ENCODE measurements at regions not wholly inside any gene's neighbourhood (a gene's known extent, or its start where the extent isn't known, plus 50 kb on each side); places are given as distances from the start of the nearest gene placed in this dataset.
"Not testable (repeated sequence)": the region's sequence is repeated elsewhere in the genome, so short reads cannot be mapped to it uniquely, and the experiment has no call there.

DNA sequence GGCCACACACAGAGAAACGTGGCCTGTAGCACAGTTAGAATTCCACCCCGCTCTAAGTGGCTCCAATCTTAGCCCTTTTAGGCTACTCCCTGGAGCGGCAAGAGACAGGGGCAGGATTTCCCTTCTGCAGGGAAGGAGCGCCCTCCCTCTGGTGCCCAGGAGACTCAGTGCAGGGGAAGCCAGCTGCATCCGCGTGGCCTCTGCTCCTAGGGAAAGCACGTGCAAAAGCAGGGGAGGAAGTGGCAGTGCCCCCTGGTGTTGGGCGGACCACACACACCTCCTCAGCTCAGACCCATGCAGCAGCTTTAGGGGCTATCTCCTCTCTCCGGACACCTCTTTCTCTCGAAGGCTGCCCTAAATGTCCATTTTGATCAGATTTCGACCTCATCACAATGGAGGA, 50.0 kb downstream of the SPRING1 start:
- DNase-seq (ENCODE audit: insufficient read length, low spot score) (peak; percentile 29), FAIRE-seq (no peak)

- DNase-seq (ENCODE audit: insufficient read length, low spot score): no peak
- no peak for FAIRE-seq
Measured at GRCh38 chr12:116684891-116685290, 53.0 kb downstream of the SPRING1 start.

- DNase-seq (ENCODE audit: insufficient read length, low spot score) (no peak), FAIRE-seq (no peak)
Measured at GRCh38 chr12:116677202-116677661, 60.6 kb downstream of the SPRING1 start.

GRCh38 chr12:116675339-116676107, 62.3 kb downstream of the SPRING1 start:
- FAIRE-seq: no peak
- DNase-seq (ENCODE audit: insufficient read length, low spot score): no peak

- no peak for DNase-seq (ENCODE audit: insufficient read length, low spot score)
- FAIRE-seq: no peak
Measured at GRCh38 chr12:116674643-116675183, 63.2 kb downstream of the SPRING1 start.

DNA sequence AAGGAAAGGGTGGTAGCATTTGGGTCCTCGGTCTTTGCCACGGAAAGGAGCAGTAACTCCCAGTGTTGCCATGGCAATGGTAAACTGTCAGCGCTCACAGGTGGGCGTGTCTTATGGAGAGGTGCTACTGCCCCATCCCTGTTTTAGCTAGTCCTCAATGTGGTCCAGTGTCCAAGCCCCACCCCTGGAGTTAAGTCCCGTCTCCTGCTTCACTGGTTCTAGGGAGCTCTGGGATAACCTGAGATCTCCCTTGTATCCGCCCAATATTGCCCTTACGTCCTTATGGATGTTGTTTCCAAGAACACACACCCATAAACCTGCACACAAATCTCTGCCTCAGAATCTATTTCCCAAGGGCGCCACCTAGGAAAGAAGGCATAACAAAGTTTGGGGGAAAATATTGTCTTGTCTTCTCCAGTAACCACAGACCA, 64.2 kb downstream of the SPRING1 start:
- FAIRE-seq (no peak), DNase-seq (ENCODE audit: insufficient read length, low spot score) (no peak)

DNA sequence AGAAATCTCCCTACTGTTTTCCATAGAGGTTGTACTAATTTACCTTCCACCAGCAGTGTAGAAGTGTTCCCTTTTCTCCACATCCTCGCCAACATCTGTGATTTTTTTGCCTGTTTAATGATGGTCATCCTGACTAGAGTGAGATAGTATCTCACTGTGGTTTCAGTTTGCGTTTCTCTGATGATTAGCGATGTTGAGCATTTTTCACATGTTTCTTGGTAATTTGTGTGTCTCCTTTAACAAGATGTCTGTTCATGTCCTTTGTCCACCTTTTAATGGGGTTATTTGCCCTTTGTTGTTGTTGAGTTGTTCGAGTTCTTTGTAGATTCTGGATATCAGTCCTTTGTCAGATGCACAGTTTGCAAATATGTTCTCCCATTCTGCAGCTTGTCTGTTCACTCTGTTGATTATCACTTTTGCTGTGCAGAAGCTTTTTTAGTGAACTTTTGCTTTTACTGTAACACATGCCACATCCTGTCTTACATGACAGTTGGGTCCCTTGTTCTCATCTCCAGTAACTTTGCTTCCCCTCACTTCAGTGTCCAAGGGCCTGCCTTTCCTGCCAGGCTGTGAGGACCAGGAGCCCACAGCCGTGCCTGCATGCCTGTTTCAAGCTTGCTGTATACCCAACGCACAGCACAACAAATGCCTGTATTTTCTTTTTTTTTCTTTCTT, 64.9 kb downstream of the SPRING1 start:
- DNase-seq (ENCODE audit: insufficient read length, low spot score) (no peak), FAIRE-seq (peak; percentile 68)

- DNase-seq (ENCODE audit: insufficient read length, low spot score) (no peak), FAIRE-seq (no peak)
Measured at GRCh38 chr12:116672010-116672409, 65.9 kb downstream of the SPRING1 start.

- DNase-seq (ENCODE audit: insufficient read length, low spot score): no peak
- no peak for FAIRE-seq
Measured at GRCh38 chr12:116670859-116671258, 67.0 kb downstream of the SPRING1 start.

DNA sequence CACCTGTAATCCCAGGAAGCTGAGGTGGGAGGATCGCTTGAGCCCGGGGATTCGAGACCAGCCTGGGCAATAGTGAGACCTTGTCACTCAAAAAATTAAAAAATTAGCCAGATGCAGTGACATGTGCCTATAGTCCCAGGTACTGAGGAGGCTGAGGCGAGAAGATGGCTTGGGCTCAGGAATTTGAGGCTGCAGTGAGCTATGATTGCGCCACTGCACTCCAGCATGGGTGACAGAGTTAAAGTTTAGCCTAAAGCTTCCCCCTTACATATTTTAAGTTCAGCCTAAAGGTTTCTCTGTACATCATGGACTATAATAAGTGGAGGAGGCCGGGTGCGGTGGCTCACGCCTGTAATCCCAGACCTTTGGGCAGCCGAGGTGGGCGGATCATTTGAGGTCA, 70.1 kb downstream of the SPRING1 start:
- no peak for DNase-seq (ENCODE audit: insufficient read length, low spot score)
- no peak for FAIRE-seq

- not testable (repeated sequence) for DNase-seq (ENCODE audit: insufficient read length, low spot score); FAIRE-seq
Measured at GRCh38 chr12:116666829-116667228, 71.0 kb downstream of the SPRING1 start.

GRCh38 chr12:116666305-116666673, 71.6 kb downstream of the SPRING1 start:
- DNase-seq (ENCODE audit: insufficient read length, low spot score) (no peak), FAIRE-seq (no peak)

DNA sequence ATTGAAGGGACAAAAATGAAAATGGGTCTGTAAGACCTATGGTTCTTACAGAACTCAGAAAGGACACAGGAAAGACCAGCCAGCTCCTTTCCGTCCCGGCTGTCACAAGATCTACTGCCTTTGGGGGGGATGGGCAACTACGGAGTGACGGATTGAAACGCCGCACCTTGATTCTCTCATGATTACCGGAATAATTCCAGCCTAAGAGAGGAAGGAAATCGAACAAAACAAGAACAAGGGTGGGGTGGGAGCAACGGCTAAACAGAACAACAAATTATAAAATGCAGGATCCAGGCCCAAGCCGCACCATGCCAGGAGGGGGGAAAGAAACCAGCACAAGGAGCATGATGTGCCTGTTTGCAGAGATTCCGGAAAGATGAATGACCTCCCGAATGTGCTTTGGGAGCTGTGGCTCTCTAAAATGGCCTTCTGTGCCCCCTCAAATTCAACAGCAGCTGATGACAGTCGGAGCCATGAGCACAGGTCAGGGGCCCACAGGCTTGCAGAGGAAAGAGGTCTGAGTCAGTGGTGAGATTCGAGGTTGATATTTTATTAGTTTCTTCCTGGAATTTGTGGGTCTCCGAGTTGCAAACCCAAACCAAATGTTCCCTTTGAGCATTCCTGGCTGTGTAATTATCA, 72.1 kb downstream of the SPRING1 start:
- FAIRE-seq (no peak), DNase-seq (ENCODE audit: insufficient read length, low spot score) (no peak)

DNA sequence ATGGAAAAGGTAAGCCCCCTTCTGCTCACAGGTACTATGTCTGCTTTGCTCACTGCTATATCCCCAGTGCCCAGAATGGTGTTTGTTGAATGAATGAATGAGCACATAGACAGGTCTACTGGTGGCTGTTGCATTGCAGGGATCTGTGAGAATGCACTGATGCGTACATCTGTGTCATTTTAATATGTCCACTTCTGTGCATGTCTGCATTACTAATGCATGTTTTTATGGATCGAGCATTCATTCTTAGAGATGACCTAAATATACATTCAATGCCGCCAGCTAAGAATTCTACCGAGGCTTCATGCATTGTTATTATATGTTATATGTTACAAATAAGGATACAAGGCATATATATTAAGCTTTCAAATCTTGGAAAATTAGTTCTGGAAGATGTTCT, 73.8 kb downstream of the SPRING1 start:
- DNase-seq (ENCODE audit: insufficient read length, low spot score): no peak
- no peak for FAIRE-seq

DNA sequence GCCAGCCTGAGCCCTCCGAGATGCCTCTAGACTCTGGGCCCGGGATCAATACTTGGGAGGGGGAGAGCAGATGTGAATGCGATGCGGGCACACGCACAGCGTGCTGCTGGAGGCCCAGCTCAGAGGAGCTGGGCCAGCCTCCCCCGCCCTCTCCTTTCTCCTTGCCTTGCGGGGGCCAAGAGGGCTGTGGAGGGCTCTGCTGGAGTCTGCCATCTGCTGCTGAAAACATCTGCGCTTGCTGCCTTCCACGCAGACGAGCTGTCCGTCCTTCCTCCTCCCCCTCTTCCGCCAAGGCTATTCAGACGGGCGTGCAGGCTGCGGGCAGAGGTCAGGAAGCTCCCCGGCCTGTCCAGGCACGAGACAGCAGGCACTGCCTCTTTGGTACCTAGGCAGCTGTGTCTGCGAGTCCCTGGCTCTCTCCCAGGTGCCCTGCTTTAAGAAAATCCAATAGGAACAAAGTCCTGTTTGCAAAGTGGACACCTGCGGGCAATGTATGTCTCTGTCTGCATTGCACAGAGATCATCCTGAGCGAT, 75.2 kb downstream of the SPRING1 start:
- DNase-seq (ENCODE audit: insufficient read length, low spot score) (no peak), FAIRE-seq (no peak)

GRCh38 chr12:116661341-116661740, 76.5 kb downstream of the SPRING1 start:
- DNase-seq (ENCODE audit: insufficient read length, low spot score) (no peak), FAIRE-seq (no peak)

GRCh38 chr12:116660740-116661139, 77.1 kb downstream of the SPRING1 start:
- FAIRE-seq; DNase-seq (ENCODE audit: insufficient read length, low spot score): not testable (repeated sequence)

- DNase-seq (ENCODE audit: insufficient read length, low spot score) (no peak), FAIRE-seq (no peak)
Measured at GRCh38 chr12:116659771-116660481, 77.9 kb downstream of the SPRING1 start.

DNA sequence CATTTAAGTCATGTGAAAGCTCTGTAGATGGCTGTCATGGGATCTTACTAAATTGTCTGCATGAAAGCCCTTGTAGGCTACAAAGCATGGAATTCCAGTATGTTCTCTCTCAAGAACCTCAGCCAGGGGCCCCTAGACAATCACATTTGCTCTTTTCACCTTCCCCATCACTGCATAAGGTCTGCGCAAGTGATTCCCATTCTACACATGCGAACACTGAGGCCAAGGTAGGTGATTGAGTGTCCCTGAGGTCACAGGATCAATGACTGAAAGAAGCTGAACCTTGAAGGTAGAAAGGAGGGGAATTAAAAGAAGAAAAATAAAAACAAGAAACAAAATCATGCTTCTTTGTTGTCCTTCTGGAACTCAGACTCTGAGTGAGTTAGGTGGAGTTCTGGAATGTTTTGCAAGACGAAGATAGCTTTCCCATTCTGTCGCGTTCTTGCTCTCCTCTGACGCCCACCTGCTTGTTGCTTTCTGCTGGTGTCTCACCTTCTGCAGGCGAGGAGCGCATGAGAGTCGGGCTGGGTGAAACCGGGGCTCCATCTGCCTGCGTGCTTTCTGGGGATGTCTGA, 79.9 kb downstream of the SPRING1 start:
- FAIRE-seq: no peak
- no peak for DNase-seq (ENCODE audit: insufficient read length, low spot score)

DNA sequence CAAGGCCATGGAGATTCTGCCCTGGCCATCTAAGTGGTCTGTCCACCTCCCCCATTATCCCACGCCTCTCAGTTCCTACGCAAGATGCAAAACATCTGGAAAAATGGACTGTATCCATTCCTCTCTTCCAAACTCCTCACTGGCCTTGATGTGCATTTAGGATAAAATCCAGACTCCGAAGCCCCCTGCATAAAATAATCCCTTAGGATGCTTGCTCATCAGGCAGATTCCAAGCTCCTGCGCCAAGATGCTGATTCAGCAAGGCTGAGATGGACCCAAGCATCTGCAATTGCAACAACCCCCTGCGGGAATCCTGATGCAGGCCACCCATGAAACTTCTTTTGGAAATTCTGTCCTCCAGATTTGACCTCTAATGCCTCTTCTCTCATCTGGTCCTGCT, 81.6 kb downstream of the SPRING1 start:
- DNase-seq (ENCODE audit: insufficient read length, low spot score) (no peak), FAIRE-seq (no peak)

All from GM19239 (cell line).